GM21381 (cell line): ENCODE measurements at regions not wholly inside any gene's neighbourhood (a gene's known extent, or its start where the extent isn't known, plus 50 kb on each side); places are given as distances from the start of the nearest gene placed in this dataset.
A peak's percentile ranks its signal among the peaks of the same experiment; 100 is the strongest.

Experiments used
- ATAC-seq: cut with Tn5 transposase; IDR thresholded peaks from one replicate; pipeline ENCODE4 v1.9.1; 2021; ENCODE audit warnings: mild to moderate bottlenecking, moderate library complexity; ENCODE audit not compliant: unreplicated experiment

GRCh38 chr6:91672201-91672600, 1085.3 kb upstream of the MAP3K7 start:
- ATAC-seq = no peak

GRCh38 chr6:91669871-91670268, 1083.0 kb upstream of the MAP3K7 start:
- no peak for ATAC-seq

- ATAC-seq = no peak
Observed at GRCh38 chr6:91669154-91669870, 1082.4 kb upstream of the MAP3K7 start.

GRCh38 chr6:91667596-91667995, 1080.7 kb upstream of the MAP3K7 start:
- ATAC-seq = no peak

GRCh38 chr6:91664327-91664959, 1077.6 kb upstream of the MAP3K7 start:
- ATAC-seq = peak; percentile 68

- ATAC-seq = no peak
Observed at GRCh38 chr6:91660893-91661292, 1074.0 kb upstream of the MAP3K7 start.

GRCh38 chr6:91659891-91660290, 1073.0 kb upstream of the MAP3K7 start:
- no peak for ATAC-seq

GRCh38 chr6:91654793-91655192, 1067.9 kb upstream of the MAP3K7 start:
- no peak for ATAC-seq

- no peak for ATAC-seq
Observed at GRCh38 chr6:91654357-91654756, 1067.5 kb upstream of the MAP3K7 start.

- ATAC-seq = no peak
Observed at GRCh38 chr6:91653895-91654294, 1067.0 kb upstream of the MAP3K7 start.

GRCh38 chr6:91653076-91653723, 1066.3 kb upstream of the MAP3K7 start:
- no peak for ATAC-seq

- ATAC-seq = no peak
Observed at GRCh38 chr6:91646649-91647048, 1059.8 kb upstream of the MAP3K7 start.

GRCh38 chr6:91645811-91646210, 1058.9 kb upstream of the MAP3K7 start:
- ATAC-seq = no peak

GRCh38 chr6:91637217-91637616, 1050.3 kb upstream of the MAP3K7 start:
- no peak for ATAC-seq

- no peak for ATAC-seq
Observed at GRCh38 chr6:91634791-91635190, 1047.9 kb upstream of the MAP3K7 start.

GRCh38 chr6:91633374-91634111, 1046.7 kb upstream of the MAP3K7 start:
- no peak for ATAC-seq

- ATAC-seq = no peak
Observed at GRCh38 chr6:91632308-91632707, 1045.4 kb upstream of the MAP3K7 start.

GRCh38 chr6:91631227-91631626, 1044.4 kb upstream of the MAP3K7 start:
- ATAC-seq = no peak

- no peak for ATAC-seq
Observed at GRCh38 chr6:91626911-91627310, 1040.0 kb upstream of the MAP3K7 start.

GRCh38 chr6:91613481-91613880, 1026.6 kb upstream of the MAP3K7 start:
- no peak for ATAC-seq

- no peak for ATAC-seq
Observed at GRCh38 chr6:91611190-91611589, 1024.3 kb upstream of the MAP3K7 start.
